Adrenal gland (tissue), 5 donors: ENCODE measurements at regions not wholly inside any gene's neighbourhood (a gene's known extent, or its start where the extent isn't known, plus 50 kb on each side); places are given as distances from the start of the nearest gene placed in this dataset.

Source experiments
- POLR2A ChIP-seq, 2 donors: fragments of 450-650 bp; IDR thresholded peaks; one replicate each; pipeline ENCODE4 v1.6.1; 2017; ENCODE audit warnings: antibody characterized with exemption in 2 of 2, mild to moderate bottlenecking in 2 of 2, moderate library complexity in 1 of 2
- TF ChIP-seq, protein P1 (sequence below), 6 experiments: fragments of 450-650 bp in 4 of 6; fragments of 200-600 bp in 2 of 6; sonication (generic) in 1 of 6; IDR thresholded peaks; 1 replicate in 5 of 6; 2 replicates in 1 of 6; pipeline versions ENCODE4 v1.5.1 to v1.8.0; 2016 to 2021; ENCODE audit warnings: antibody characterized with exemption in 6 of 6, mild to moderate bottlenecking in 2 of 6, moderate library complexity in 1 of 6
- donor health status: DM: no; HTN: no; CAD: no.

DNA sequence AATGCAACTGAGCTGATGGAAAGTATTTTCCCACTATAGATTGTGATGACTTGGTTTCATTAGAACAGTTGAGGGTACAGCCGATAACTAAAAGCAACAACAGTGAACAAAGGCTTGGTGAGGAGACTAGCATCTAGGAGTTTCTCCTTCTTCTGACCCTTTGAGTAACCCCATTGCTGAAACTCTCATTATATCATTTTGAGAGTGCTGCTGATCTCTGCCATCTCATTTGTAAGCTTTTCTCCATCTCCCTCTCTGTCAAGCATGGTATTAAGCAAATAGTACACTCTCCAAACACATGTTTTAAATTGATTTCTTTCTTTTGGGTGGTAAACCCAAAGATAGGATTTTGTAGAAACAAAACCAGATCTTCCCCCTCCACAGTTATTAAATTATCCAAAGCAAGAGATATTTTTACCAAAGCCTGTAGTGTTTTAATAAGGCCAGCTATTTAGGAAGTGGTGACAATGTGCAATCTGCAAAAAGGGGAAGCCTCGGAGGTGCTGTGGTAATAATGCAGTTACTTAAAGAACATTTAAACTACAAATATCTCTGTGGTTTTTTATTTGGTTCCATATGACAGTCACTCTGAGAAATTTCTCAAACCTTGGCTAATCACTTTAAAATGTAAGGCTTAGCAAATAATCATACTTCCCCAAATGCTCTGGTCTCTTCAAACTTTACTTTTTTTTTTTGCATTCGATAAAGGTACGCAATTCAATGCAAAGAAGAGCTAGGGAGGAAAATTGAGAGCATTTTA, 287.5 kb downstream of the HLX start:
- TF ChIP-seq, protein P1, sequence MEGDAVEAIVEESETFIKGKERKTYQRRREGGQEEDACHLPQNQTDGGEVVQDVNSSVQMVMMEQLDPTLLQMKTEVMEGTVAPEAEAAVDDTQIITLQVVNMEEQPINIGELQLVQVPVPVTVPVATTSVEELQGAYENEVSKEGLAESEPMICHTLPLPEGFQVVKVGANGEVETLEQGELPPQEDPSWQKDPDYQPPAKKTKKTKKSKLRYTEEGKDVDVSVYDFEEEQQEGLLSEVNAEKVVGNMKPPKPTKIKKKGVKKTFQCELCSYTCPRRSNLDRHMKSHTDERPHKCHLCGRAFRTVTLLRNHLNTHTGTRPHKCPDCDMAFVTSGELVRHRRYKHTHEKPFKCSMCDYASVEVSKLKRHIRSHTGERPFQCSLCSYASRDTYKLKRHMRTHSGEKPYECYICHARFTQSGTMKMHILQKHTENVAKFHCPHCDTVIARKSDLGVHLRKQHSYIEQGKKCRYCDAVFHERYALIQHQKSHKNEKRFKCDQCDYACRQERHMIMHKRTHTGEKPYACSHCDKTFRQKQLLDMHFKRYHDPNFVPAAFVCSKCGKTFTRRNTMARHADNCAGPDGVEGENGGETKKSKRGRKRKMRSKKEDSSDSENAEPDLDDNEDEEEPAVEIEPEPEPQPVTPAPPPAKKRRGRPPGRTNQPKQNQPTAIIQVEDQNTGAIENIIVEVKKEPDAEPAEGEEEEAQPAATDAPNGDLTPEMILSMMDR (IDR thresholded peaks at IDR 0.05): no peak
- no peak for TF ChIP-seq POLR2A (IDR thresholded peaks at IDR 0.05)
